NCI-H187 (cell line): ENCODE measurements at regions not wholly inside any gene's neighbourhood (a gene's known extent, or its start where the extent isn't known, plus 50 kb on each side); places are given as distances from the start of the nearest gene placed in this dataset.
"Not testable (repeated sequence)": the region's sequence is repeated elsewhere in the genome, so short reads cannot be mapped to it uniquely, and the experiment has no call there.

Experiments used
- DNase-seq, 2 experiments: peaks; one replicate each; lab custom pipeline; 2025; lab: John Stamatoyannopoulos, UW

- DNase-seq, result no peak
Observed at GRCh38 chr19:30870876-30871275, 478.4 kb downstream of the TSHZ3 start.

- DNase-seq, result no peak
Observed at GRCh38 chr19:30865511-30865910, 483.7 kb downstream of the TSHZ3 start.

- no peak for DNase-seq
Observed at GRCh38 chr19:30864391-30865215, 484.6 kb downstream of the TSHZ3 start.

- DNase-seq, result no peak
Observed at GRCh38 chr19:30862876-30863275, 486.4 kb downstream of the TSHZ3 start.

- no peak for DNase-seq
Observed at GRCh38 chr19:30861919-30862318, 487.3 kb downstream of the TSHZ3 start.

- DNase-seq, result no peak
Observed at GRCh38 chr19:30857966-30858490, 485.8 kb downstream of the ZNF536 start.

- no peak for DNase-seq
Observed at GRCh38 chr19:30857388-30857787, 485.2 kb downstream of the ZNF536 start.

GRCh38 chr19:30856786-30857185, 484.6 kb downstream of the ZNF536 start:
- no peak for DNase-seq

- no peak for DNase-seq
Observed at GRCh38 chr19:30856376-30856775, 484.2 kb downstream of the ZNF536 start.

GRCh38 chr19:30855442-30855841, 483.3 kb downstream of the ZNF536 start:
- DNase-seq, result no peak

- no peak for DNase-seq
Observed at GRCh38 chr19:30854661-30855060, 482.5 kb downstream of the ZNF536 start.

GRCh38 chr19:30854207-30854606, 482.0 kb downstream of the ZNF536 start:
- DNase-seq, result no peak

- DNase-seq, result no peak
Observed at GRCh38 chr19:30853036-30853435, 480.9 kb downstream of the ZNF536 start.

GRCh38 chr19:30852168-30852567, 480.0 kb downstream of the ZNF536 start:
- DNase-seq, result no peak

- DNase-seq, result no peak
Observed at GRCh38 chr19:30851646-30852045, 479.5 kb downstream of the ZNF536 start.

- DNase-seq, result no peak
Observed at GRCh38 chr19:30848636-30849425, 476.6 kb downstream of the ZNF536 start.

- DNase-seq, result no peak
Observed at GRCh38 chr19:30846102-30846501, 473.9 kb downstream of the ZNF536 start.

- no peak for DNase-seq
Observed at GRCh38 chr19:30842926-30843325, 470.7 kb downstream of the ZNF536 start.

GRCh38 chr19:30841934-30842333, 469.8 kb downstream of the ZNF536 start:
- no peak for DNase-seq

GRCh38 chr19:30830875-30831274, 458.7 kb downstream of the ZNF536 start:
- no peak for DNase-seq

GRCh38 chr19:30825505-30825904, 453.3 kb downstream of the ZNF536 start:
- not testable (repeated sequence) for DNase-seq

GRCh38 chr19:30824809-30825208, 452.6 kb downstream of the ZNF536 start:
- no peak for DNase-seq

- no peak for DNase-seq
Observed at GRCh38 chr19:30817965-30818567, 445.9 kb downstream of the ZNF536 start.
